ENCODE measurements at regions not wholly inside any gene's neighbourhood (a gene's known extent, or its start where the extent isn't known, plus 50 kb on each side); places are given as distances from the start of the nearest gene placed in this dataset.

DNA sequence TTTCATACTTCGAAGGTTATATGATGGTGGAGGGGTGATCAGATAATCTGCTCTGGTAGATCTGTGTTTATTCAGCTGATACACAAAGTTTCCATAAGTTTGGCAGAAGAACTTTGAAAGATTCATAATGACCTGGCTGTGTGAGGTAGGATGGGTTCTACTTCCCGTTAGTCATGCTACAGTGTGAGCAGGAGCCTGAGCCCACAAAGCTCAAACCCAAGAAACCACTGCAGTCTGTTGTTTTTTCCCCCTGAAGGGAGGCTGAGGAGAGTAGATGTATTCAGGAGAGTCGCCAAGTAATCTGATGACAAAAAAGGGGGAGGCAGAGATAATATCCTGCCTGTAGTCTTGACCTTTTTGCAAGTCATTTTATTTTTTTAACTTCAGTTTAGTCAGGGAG lies 52.8 kb upstream of the PPP3CA start:
- no peaks in the 10 kb centered on the region for H3K9me3 ChIP-seq
- H3K4me1 ChIP-seq, result no peaks in the 10 kb centered on the region
- no peak overlapping the region for H3K4me3 ChIP-seq
- no peaks in the 10 kb centered on the region for H3K36me3 ChIP-seq (ENCODE audit: low read depth, missing control alignments)
- intact Hi-C loops (cut with DNase I; ENCODE audit: low total_unique reads), result no loop called here
- no peaks in the 10 kb centered on the region for H3K27me3 ChIP-seq
- H3K27ac ChIP-seq, result no peak overlapping the region
- 78% methylated on average over 3 of the region's 3 CpGs for WGBS, 2 donors
- DNase-seq, result no peak
- no peak for TF ChIP-seq POLR2A (IDR thresholded peaks at IDR 0.05)
- TF ChIP-seq, protein P1, sequence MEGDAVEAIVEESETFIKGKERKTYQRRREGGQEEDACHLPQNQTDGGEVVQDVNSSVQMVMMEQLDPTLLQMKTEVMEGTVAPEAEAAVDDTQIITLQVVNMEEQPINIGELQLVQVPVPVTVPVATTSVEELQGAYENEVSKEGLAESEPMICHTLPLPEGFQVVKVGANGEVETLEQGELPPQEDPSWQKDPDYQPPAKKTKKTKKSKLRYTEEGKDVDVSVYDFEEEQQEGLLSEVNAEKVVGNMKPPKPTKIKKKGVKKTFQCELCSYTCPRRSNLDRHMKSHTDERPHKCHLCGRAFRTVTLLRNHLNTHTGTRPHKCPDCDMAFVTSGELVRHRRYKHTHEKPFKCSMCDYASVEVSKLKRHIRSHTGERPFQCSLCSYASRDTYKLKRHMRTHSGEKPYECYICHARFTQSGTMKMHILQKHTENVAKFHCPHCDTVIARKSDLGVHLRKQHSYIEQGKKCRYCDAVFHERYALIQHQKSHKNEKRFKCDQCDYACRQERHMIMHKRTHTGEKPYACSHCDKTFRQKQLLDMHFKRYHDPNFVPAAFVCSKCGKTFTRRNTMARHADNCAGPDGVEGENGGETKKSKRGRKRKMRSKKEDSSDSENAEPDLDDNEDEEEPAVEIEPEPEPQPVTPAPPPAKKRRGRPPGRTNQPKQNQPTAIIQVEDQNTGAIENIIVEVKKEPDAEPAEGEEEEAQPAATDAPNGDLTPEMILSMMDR (IDR thresholded peaks at IDR 0.05), result no peak

DNA sequence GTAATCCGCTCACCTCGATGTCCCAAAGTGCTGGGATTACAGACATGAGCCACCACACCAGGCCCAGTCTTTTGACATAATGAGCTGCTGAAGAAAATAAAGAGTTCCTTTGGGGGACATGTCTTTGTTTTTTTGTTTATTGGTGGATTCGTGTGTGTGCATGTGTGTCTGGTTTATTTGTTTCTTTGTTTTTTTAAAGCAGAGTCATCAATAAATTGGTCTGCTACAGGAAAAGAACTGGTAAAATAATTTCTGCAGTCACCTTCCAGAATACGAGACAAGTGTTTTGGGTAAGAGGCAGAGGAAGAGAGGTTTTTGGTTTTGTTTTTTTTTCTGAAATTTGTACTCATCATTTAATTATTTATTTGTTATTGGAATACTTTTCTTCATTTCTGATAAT lies 51.5 kb upstream of the PPP3CA start:
- TF ChIP-seq, protein P1 (IDR thresholded peaks at IDR 0.05), result no peak
- no peak for TF ChIP-seq POLR2A (IDR thresholded peaks at IDR 0.05)
- no peak overlapping the region for H3K4me3 ChIP-seq
- no peak overlapping the region for H3K27ac ChIP-seq
- 91 to 93% methylated on average over 4 of the region's 4 CpGs for WGBS, 2 donors
- no peak for DNase-seq
- no peaks in the 10 kb centered on the region for H3K36me3 ChIP-seq (ENCODE audit: low read depth, missing control alignments)
- intact Hi-C loops (cut with DNase I; ENCODE audit: low total_unique reads), result no loop called here
- no peaks in the 10 kb centered on the region for H3K27me3 ChIP-seq
- H3K9me3 ChIP-seq, result no peaks in the 10 kb centered on the region
- no peaks in the 10 kb centered on the region for H3K4me1 ChIP-seq

Small RNA genes lying in the stretch of these regions (small RNA-seq; reads per million reads assigned to genes)
- gene RNU6-462P, result 0 reads per million in 2 donors

Measured in testis (tissue), 2 donors.